Stimulated activated naive CD4-positive, alpha-beta T cell treated with Interleukin-2 at 50 U/mL for 16 hours (primary cell): ENCODE measurements at regions not wholly inside any gene's neighbourhood (a gene's known extent, or its start where the extent isn't known, plus 50 kb on each side); places are given as distances from the start of the nearest gene placed in this dataset.
A peak's percentile ranks its signal among the peaks of the same experiment; 100 is the strongest.

ENCODE experiments used
- DNase-seq: peaks from one replicate; lab custom pipeline; 2025; lab: John Stamatoyannopoulos, UW

DNA sequence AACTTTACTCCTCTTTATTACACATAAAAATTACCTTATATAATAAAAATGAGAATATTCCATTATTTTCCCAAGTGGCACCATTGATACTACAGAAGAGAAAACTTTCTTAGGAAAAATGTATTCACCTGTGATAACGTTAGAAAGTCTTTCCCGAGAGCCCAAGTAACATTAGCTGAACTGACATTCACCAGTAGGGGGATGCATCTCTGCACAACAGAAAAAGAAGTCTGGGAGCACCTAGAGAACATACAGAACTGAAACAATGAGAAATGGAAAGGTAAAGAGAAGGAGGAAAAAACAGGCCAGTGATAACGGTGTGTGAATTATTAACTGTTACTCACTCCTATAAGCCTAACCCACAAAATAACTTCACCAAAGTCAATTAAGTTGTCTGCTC is 423.3 kb downstream of the CENPC start:
- no peak for DNase-seq

DNA sequence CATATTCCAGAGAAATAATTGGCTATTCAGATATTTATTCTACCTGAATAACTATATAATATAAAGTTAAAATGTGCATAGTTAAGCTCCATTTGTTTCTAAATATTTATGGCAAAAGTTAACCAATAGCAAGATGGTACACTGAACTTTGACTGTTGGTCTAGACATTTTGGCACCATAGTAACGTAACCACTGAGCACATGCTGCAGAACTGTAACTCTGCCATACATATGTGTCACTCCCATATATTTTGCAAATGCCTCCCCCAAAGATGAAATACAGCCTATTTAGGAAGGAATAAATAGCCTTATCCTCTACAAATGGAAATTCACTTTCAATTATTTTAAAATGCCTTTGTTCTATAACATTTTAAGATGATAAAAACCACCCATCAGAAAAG is 424.9 kb downstream of the CENPC start:
- DNase-seq = no peak

DNA sequence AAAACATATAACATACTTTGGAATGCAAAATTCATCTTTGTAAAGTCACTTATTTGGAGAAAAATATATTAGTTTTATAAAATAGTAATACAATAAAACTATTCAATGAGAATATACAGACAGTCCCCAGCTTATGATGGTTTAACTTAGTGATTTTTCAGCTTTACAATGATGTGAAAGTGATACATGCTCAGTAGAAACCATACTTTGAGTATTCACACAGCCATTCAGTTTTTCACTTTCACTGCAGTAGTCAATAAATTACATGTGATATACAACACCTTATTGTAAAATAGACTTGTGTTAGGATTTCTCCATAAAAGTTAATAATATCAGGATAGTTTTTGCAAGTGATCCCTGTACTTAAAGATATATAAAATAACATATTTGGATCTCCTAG is 436.0 kb downstream of the CENPC start:
- no peak for DNase-seq

DNA sequence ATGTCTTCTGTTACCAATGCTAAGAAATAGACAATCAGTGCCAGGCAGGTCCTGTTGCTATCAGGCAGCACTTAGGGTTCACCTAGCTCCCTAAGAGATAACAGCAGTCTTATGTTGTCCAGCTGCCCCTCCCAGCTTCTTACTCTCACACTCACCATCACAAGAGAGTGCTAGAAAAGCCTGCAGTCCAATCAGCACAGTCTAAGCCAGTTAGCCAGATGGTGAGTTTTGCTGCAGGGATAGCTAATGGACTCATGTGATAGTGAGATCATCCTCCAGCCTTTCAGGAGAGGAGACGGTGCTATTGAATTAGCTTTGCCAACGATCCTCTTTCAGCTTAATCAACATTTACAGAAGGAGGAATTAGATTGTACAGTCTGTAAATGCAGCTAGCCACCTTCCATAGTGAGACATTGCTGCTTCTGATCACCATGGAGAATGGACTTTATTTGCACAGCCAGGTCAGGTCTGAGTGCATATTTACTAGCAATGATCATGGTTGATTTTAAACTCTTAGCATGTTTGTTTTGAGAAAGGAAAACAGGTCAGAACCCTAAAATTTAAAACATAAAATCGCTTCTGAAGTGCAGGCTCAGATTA is 438.3 kb downstream of the CENPC start:
- DNase-seq = no peak

DNA sequence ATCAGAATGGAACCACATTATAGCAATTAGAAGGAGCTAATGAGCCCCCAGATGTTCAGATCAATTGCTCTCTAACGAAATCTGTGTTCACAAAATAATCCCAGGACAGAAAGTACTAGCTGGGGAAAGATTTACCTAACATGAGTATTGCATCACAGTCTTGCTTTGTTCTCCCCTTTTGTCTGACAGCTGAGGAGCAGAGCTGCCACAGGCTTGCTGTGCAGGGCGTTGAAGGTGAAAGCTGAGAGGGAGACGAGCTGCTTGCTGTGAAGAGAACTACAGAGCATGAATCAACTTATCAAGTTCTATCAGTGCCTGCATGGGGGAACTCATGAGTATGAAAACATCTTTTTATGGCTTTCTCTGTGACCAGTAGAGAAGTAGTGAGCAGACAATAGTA is 441.2 kb downstream of the CENPC start:
- no peak for DNase-seq

DNA sequence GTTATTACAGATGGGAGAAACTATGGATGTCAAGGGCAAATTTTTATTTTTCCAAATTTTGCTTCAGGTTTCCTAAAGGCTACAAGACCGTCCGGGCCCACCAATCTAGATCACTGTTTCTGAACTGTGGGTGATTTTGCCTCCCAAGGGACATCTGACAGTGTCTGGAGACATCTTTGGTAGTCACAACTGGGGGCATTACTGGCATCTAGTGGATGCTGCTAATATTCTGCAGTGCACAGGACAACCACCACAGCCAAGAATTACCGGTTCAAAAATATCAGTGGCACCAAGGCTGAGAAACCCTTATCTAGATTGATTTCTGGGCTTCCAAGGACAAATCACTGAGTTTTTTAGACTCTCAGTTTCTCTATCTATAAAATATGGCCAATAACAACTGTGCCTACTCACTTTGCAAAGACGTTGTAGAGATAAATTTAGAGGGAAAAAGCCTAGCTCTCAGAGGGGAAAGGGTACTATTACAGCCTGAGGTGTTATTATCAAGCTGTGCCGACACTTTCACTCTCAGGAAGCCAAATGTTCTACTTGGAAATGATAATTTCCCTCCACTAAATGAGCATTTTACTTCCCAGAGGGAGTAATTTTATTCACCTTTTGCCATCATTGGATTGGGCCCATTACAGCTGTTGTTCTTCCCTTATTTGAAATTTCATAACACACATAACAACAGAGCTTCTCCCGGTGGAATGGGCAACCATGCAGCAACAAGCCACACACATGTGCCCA is 442.1 kb downstream of the CENPC start:
- DNase-seq = no peak

DNA sequence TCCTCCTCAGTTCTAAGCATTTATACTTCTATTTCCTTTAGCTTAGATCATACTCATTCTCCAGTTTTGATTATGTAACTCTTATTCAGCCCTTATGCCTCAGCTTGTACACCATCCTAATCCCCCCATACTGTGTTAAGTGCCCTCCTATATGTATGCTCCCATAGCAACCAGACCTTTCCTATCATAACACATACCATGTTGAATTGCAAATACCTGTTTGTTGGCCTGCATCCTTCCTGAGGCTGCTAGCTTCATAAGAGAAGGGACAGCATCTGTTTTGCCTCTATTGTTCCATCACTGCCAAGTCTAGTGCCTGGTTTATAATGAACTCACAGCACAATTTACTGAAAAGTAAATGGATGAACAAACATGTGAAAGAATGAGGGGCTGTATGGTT is 443.7 kb downstream of the CENPC start:
- no peak for DNase-seq

DNA sequence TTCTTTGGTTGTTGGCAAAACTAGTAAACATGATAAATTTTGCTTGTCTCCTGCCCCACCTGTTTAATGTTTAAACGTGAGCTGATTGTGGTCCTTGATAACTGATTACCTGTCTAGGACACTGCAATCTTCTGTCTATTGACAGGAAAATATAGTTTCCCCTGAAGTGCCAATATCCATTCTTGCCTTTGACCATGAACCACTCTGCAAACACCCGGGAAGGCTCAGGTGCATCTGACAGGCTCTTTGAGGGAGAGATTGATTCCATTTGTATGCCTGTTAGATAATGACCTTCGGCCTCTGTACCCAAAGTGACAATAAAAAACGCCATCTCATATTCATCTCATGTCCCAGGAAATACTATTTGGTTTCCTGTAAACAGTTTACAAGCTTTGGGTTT is 453.0 kb downstream of the CENPC start:
- no peak for DNase-seq

DNA sequence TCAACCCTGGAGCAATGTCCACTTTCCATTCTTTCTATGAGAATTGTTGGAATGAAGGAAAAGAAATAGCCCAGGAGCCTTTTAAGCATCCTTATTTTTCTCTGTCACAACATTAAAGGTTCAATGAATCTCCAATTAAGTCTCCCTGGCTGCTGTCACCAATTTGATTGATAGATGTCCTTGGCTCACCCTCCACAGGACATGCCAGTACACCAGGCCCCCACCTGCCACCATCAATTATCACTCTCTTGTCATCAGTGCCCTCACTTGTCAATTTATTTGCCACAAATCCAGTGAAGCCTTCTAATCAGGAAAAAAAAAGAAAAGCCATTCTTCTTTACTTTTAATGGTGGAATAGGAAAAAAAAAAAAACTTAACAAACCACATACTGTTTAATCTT is 453.6 kb downstream of the CENPC start:
- DNase-seq = no peak

DNA sequence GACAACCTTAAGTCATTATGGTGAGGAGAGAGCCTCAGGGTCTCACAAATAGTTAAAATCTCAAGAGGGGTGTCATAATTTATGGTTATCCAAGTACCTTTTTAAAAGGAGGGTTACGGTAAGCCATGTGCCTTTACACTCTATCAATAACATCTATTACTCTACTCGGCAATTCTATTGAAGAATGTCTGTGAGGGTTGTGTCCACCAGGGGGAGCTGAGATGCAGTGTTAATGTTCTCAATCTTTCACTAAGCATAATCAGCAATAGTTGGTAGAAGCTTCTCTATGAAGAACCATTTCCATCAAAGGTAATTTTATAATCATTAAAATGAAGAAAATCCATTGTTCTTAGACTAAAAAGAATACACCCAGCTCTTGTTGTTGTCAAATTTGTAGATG is 457.4 kb downstream of the CENPC start:
- DNase-seq = peak; percentile 5

DNA sequence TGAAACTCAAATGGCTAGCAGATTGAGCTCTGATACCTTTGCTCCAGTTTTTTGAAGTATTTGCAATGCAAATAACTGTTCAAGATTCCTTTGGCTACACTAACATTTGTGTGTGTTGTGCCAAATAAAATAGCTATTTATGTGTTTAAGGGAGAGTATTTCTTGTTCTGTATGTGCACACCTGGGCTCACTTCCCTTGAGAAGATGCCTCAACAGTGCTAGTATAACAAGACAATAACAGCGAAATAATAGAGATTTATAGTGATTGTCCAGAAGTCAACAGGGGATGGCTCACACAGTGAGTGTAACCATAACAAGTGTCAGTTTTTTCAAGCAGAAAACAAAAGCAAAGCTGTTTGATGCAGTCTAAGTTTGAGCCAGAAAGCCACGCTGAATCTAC is 460.5 kb downstream of the CENPC start:
- no peak for DNase-seq

DNA sequence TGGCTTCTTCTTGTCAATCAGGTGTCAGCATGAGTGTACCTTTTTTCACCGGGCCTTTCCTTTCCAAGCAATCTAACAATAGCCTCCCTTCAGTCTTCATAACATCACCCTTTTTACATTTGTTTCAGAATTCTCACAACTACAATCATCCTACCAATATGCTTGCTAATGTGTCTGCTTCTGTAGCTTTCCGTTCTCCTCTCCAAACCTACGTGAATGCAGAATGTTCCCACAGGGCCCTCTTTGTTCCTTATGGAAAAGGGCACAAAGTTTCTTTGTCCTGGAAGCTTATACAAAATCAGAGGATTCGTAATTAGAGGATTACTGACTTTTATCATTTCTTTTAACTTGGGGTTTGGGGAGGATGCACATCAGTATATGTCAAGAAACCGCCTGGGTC is 461.8 kb downstream of the CENPC start:
- no peak for DNase-seq

DNA sequence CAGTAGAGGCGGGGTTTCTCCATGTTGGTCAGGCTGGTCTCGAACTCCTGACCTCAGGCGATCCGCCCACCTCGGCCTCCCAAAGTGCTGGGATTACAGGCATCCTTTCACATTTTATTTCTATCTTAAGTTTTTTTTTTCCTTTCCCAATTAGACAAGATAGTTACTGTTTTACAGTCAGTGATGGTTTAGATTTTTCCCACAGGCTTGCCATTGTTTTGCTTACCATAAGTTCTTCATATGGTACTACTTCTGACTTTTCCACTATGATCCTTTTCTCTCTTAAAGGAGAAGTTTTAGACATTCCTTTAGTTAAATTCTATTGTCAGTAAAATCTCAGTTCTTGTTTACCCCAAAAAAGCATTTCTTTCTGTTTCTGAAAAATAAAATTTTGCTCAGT is 462.6 kb downstream of the CENPC start:
- DNase-seq = no peak

DNA sequence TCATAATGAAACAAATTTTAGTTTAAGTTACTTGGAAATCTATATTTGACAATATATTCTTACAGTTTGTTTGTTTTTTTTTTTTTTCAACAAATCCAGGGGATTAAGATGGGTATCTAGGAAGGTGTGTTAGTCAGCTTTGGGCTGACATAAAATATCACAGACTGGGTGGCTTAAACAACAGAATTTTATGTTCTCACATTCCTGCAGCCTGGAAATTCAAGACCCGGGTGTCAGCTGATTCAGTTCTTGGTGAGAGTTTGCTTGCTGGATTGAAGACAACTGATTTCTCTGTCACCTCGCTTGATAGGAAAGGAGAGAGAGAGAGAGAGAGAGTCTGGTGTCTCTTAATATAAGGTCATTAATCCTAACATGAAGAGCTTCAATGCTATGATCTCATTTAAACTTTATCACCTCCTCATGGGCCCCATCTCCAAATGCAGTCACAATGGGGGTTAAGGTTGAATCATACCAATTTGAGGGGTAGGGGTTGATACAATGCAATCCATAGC is 465.2 kb downstream of the CENPC start:
- DNase-seq = no peak

DNA sequence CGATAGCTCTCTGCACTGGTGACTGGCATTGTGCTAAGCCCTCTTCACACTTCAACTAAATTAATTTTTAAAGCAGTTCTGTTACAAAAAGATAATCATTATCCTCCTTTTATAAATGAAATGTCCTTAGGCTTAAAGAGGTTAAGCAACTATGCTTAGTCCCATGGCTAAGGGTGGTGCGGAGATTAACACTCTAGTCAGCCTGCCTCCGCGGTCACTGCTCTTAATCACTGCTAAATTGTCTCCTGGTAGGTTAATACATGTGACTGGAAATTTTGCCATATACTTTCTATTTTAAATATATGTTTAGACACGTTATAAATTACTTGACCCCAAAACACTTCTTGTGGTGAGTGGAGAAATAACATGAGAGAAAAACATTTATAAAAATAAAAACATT is 473.7 kb downstream of the CENPC start:
- no peak for DNase-seq

DNA sequence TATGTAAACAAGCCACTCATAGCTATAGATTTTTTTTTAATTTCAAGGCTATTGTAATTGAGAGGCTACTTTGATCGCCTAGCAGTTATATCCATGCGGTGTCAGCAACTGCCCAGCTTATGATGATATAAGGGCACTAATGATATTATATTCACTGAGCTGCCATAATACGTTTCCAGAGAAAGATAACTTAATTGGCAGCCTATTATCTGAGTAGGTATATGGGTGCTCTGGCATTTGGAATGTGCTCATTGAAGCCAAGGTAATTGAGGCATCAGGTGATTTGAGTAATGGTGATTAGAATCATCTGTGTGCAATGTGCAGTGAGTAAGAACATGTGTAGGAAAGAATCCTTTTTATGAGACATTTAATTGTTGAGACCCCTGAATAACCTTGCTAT is 490.0 kb downstream of the CENPC start:
- DNase-seq = no peak

DNA sequence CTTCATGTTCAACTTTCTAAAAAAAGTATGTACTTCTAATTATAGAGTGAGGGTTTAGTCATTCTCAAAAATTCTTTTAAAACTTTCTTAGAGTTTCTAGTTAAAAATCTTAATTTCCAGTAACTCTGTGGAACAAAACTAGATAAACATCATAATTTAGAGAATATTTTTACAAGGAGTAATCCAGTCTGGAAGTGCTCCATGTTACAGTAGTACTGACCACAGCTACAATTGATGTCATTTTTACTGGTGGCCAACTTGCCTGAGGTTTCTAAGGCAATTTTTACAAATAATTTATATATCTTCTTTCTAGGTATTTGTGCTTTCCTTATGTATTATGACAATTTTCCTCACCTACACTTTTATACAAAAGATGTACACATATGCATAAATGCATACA is 490.4 kb downstream of the CENPC start:
- DNase-seq = no peak

DNA sequence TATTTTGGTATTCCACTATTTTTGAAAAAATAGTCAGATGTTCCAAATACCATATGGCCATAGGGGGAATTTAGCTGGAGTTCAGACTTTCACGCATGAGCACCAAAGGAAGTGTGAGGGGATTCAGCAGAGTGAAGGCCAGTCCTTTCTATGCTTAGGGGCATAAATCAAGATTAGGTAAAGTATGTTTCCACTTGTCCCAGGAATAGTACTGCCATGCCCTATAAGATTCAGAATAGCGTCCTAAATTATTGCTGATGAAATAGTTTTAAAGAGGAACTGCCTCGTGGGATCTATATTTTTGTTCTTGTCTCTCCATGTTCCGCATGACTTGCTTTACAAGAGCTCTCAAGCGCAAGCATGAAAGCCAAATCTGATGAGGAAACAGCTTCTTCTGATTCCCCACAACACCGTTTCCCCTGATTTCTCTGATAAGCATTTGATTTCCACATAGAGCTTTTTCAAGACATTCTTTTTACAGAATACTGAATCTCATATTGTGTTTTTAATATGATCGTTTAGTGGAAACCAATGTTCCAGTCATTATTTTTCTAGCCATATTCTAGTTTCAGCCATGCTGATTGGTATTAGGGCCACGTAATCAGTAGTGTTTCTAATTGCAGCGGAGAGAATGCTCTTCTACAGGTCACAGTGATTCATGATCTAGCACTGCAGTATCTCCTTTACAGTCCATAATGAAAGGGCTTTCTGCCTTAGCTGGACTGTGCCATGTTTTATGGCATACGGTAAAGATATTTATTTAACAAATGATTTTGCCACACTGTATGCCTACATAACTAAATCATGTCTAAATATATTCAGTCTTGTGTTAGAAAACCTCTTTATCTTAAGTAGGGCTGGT is 492.3 kb downstream of the CENPC start:
- no peak for DNase-seq

DNA sequence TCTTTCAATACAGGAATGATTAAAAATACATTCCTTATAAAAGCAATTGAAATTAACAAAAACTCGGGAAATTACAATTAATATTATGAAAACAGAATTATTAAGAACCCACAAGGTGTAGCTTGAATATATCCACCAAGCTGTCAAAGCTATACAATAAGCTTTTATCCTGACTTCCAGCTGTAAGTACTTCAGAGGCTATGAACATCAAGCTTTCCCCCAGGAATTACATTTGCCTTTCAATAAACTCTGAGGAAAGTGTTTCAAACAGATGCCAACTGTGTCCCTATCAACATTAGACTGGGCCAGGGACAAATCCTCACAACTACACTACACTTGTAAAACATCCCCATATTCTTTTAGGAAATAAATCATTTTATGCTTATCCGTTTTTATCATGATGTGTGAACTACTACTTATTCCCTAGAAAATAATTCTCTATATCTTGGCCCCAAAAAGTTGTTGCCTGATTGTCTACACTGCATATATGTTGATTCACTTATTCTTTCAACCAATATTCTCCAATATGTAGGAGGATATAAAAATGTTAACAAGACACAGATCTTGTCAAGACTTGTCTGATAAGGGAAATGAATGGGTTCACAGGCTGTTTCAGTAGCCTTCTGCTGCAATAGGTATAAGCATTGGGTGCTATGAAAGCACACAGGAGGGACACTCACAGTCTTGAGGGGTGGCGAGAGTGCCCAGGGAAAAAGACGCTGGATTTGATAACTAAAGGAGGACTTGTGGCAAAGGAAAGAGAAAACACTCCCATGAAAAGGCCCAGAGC is 494.1 kb downstream of the CENPC start:
- DNase-seq = no peak

DNA sequence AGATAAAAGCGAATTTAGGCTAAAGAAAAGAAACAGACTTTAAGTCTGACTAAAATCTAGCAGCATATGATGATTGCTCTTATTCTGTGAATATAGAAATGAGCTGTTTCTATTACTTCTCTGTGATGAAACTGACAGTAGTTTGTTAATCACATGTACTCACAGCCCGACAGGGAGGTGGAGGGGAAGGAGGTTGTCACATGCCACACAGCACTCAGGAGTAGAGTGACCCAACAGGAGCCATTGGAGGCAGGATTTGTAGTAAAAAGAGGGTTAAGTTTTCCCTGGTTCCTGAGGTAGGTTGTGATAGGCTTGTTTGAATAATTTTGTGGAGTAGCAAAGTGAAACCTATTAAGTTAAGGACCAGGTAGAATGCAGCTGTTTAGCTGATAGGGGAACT is 495.9 kb downstream of the CENPC start:
- DNase-seq = no peak

DNA sequence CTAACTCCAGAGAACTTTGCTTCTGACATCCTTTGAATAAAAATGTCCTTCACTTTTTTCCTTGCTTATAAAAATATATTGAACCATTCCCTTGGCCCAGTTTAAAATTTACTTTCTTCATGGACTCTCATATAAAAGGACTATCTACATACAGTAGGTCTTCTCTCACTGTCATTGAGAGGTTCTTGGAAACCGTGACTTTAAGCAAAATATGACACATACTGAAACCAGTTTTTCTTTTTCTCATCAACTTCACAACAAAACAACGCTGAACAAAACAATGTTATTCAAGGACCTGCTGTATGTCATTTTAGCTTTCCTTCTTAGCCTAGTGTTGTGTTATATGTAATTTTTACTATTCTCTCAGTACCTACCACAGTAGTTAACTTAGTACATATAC is 496.8 kb downstream of the CENPC start:
- no peak for DNase-seq

DNA sequence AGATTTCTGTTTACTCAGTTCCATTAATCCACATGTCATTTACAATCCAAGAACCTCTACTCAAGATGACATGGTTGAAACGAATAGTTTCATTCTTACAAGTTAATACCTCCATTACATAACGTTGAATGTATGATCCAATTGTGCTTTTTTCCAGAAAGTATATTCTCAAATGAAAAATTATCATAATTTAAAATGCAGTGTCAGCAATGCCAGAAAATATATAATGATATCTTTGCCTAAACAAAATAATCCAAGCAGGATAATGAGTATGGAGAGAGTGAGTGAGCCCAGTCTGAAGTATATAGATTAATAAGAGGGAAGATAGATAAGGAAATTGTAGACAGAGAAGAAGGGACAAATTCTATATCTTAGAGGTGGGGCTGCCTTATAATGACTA is 505.0 kb downstream of the CENPC start:
- DNase-seq = no peak
